GM12801 (cell line): ENCODE measurements at regions not wholly inside any gene's neighbourhood (a gene's known extent, or its start where the extent isn't known, plus 50 kb on each side); places are given as distances from the start of the nearest gene placed in this dataset.

Source experiments
- CTCF ChIP-seq: IDR thresholded peaks from one replicate; pipeline ENCODE4 v1.5.1; 2011; ENCODE audit warnings: control low read depth; ENCODE audit not compliant: insufficient read length; ENCODE audit errors: extremely low read depth

DNA sequence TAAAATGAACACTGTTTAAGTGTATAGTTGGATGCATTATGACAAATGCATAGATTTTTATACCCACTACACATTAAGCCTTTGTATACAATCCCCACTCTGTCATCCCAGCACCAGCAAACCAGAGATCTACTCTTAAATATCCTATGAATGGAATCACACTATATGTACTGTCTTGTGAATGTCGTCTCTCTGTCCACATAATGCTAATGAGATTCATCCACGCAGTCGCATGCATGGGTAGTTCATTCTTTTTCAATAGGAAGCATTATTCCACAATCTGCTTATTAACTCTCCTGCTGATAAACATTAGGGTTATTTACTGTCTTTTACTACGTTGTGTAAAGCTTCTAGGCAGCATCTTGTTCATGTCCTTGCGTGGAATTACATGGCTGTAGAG lies 892.3 kb downstream of the LTN1 start:
- TF ChIP-seq CTCF = no peak

- TF ChIP-seq CTCF = no peak
Measured at GRCh38 chr21:28099001-28099705, 893.5 kb downstream of the LTN1 start.

- TF ChIP-seq CTCF = no peak
Measured at GRCh38 chr21:28091466-28091865, 901.2 kb downstream of the LTN1 start.

GRCh38 chr21:28090546-28090945 lies 902.1 kb downstream of the LTN1 start:
- TF ChIP-seq CTCF = no peak

- TF ChIP-seq CTCF = no peak
Measured at GRCh38 chr21:28089599-28090441, 902.9 kb downstream of the LTN1 start.

- no peak for TF ChIP-seq CTCF
Measured at GRCh38 chr21:28086861-28087581, 905.7 kb downstream of the LTN1 start.

DNA sequence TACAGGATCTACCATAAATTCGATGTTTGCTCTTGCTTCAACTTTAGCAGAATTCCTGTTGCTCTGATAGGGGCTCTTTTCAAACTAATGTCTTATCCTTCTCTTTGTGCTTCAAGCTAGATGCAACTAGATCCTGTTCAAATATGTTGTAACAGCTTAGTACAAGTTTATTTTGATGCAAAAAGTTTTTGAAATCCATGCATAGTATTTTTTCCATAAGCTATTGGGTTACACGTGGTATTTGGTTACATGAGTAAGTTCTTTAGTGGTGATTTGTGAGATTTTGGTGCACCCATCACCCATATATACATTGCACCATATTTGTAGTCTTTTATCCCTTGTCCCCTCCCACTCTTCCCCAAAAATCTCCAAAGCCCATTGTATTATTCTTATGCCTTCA lies 907.7 kb downstream of the LTN1 start:
- no peak for TF ChIP-seq CTCF
